Stimulated activated CD4-positive, alpha-beta T cell treated with anti-CD3 and anti-CD28 coated beads, Interleukin-15, amount 100 ng/mL, for 48 hours (primary cell): ENCODE measurements at regions not wholly inside any gene's neighbourhood (a gene's known extent, or its start where the extent isn't known, plus 50 kb on each side); places are given as distances from the start of the nearest gene placed in this dataset.

ENCODE experiments used
- DNase-seq, 2 donors: peaks; one replicate each; pipeline ENCODE4 v3.0.0-alpha.2; 2020; ENCODE audit warnings: low read depth in 2 of 2

- no peak for DNase-seq
Observed at GRCh38 chr3:72568083-72568482, 280.2 kb downstream of the SHQ1 start.

DNA sequence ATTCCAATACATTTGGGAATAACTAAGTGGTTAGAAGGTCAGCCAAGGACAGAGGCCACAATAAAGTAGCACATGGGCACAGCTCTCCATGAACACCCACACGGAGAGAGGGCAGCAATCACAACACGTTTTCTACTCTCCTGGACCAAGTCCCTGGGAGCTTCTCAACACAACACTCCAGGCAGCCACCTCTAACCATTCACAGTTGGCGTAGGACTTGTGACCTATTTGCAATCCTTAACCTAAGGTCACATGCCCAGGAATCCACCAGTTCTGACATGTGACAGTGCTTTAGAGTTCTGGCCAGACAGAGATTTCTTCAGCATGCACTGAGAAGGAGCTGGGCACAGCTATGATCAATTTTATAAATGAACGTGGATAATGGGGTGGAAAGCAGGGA lies 280.8 kb downstream of the SHQ1 start:
- no peak for DNase-seq

DNA sequence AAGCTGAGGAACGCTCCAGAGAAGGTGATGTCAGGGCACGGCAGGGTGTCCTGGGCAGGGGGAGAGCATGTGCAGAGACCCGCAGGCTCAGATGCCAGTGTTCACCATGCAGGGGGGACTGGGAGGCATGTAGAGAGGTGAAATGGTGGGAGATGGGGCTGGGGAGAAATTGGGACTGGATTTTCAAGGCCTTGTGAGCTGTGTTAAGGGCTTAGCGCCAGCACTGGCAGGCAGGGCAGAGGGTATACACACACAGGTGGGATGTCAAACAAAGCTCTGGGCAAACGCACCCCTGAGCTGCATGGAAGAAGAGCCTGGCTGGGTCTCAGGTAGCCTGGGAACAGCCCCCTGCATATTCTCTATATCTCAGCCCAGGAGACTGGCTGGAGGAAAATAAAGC lies 282.7 kb downstream of the SHQ1 start:
- no peak for DNase-seq

DNA sequence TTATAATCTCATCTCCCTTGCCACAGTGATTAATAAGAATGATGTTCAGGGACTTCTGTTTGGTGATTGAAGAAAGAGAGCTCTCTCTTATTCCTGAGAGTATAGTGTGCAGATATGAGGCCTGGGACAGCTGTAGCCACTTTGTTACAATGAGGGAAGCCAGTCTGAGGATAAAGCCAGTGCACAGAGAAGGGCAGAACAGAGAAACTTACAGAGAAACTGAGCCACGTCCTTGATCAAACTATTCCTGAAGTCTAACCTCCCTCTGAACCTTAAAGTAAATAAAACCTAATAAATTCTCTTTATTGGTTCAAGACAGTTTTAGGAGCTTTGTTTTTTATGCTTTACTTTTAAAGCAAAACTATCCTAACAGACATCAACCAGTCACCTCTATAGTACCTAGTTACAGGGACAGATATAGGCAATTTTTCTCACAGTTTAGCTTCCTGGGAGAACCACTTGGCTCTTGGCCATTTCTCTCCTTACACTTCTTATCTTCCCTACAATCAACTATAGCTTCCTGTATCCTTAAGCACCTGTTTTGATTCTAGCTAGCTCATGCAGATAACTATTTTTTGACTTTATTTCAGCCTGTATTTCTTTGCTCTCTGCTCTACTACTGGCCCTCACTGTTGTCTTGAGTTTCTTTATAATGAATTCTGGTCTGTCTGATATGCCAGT lies 284.4 kb downstream of the SHQ1 start:
- DNase-seq = no peak

DNA sequence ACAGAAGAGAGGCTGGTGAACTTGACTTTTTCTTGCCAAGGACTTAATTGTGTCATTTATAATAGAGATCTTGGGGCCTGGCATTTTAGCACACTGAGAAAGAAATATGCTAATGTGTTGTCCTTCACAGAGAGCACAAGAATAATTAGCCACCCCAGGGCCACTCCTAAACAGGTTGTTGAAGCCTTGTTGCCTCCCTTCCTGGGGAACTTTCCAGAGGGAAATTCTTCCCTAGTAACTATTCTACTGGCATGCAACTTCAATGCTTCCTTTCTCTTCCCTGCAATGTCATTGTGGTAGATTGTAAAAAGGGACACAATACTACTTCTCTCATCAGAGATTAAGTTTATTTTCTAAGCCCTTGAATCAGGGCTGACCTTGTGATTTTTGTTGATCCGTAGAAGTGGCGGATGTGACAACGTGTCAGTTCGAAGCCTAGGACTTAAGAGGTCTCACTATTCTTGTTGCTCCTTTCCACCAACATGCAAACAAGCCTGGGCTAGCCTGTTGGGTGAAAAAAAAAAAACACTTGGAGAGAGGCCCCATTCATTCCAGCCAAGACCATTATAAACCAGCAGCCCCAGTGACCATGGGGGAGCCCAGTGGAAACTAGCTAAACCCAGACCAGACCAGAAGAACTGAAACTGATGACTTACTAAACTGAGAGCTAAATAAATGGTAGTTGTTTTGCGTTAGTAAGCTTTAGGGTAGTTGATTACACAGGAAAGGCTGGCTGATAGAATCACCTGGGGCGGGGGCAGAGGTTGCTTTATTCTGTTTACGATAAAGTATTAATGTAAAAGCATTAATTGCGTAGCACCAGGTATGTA lies 287.2 kb downstream of the SHQ1 start:
- no peak for DNase-seq

- no peak for DNase-seq
Observed at GRCh38 chr3:72559385-72559784, 288.9 kb downstream of the SHQ1 start.

DNA sequence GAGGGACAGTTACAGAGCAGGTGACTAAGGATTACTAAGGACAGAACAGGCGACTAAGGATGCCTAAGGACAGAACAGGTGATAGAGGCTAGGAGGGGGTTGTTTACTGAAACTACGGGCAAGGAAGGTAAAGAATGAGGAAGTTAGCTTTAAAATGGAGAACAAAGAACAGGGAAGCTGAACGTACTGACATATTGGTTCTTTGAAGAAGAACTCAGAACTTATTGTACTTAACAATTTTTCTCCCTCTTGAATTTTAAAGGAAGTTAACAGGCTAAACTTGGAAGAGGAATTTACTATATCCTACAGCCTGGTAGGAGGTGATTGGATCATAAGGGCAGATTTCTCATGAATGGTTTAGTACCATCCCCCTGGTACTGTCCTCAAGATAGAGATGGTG lies 290.2 kb downstream of the SHQ1 start:
- DNase-seq = no peak

- no peak for DNase-seq
Observed at GRCh38 chr3:72555714-72556113, 292.5 kb downstream of the SHQ1 start.

GRCh38 chr3:72554689-72555088 lies 293.6 kb downstream of the SHQ1 start:
- DNase-seq = no peak

GRCh38 chr3:72553298-72553697 lies 294.9 kb downstream of the SHQ1 start:
- DNase-seq = no peak

DNA sequence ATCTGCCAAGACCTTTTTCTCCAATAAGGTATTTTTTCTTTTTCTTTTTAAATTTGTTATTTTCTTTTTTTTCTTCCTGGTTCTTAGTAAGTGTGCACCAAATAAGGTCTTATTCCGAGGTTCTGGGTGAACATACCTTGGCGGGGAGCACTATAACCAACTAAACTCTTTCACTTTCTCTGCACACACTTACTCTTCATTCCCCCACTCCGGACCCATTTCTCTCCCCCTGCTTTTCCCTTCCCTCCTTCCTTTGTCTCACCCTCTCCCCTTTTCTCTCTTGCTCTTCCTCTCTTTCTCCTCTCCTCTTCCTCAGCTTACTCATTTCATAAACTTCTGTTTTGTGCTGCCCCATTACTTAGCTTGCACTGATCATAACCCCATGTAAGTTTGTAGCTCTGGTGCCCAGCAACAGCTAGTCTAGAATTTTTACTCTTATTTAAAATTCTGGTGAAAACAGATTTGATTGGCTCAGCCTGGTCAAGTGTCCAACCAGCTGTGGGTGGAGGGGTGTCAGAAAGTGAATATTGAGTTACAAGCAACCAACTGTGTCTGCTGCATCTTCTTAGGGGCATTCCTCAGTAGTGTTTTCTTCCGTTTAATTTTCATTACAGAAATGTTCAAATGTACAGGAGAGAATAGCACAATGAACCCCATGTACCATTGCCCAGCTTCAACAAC lies 297.5 kb downstream of the SHQ1 start:
- no peak for DNase-seq

DNA sequence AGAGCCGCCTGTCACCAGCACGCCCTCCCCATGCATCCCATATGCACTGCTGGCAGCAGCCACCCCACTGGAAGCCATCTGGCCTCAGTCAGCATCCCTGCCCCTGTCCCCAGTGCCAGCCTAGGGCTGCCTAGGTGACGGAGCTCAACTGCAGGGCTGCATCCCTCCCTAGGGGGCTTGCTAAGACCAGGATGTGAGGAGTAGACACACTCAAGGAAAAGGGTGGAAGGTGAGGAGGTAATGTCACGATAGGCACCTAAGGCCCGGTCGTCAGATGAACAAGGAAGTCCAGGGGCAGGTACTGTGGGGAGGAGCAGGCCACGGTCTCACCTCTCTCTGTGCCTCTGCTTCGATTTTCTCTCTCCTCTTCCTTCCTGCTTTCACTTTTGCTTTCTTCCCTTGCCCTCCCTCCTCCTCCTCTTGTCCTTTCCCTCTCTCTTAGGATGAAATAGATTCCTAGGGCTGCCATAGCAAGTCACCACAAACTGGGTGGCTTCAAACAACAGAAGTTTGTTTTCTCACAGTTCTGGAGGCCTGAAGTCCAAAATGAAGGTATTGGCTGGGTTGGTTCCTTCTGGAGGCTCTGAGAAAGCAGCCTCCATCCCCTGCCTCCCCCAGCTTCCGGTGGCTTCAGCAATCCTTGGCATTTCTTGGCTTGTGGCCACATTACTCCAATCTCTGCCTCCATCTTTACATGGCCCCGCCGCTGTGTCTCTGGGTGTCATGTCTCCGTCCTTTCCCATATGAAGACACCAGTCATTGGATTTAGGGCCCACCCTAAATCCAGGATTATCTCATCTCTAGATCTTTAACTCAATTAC lies 298.3 kb downstream of the SHQ1 start:
- DNase-seq = no peak

DNA sequence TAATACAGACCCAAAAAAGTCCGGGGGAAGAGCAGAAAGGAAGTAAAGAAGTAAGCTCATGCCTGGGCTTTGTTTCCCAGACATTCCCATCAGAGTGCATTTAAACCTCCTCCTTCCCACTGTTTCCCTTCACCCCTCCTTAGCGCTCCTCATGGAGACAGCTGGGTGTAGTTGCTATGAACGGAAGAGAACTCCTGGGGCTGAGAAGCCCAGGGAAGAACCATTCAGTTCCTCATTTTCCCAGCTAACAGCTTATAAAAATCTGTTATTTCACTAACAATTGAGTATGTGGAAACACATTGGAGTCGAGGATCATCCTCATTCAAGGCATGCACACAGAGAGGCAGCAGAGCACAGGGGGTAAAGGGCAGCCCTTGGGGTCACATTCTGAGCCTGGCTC lies 299.3 kb downstream of the SHQ1 start:
- DNase-seq = no peak

DNA sequence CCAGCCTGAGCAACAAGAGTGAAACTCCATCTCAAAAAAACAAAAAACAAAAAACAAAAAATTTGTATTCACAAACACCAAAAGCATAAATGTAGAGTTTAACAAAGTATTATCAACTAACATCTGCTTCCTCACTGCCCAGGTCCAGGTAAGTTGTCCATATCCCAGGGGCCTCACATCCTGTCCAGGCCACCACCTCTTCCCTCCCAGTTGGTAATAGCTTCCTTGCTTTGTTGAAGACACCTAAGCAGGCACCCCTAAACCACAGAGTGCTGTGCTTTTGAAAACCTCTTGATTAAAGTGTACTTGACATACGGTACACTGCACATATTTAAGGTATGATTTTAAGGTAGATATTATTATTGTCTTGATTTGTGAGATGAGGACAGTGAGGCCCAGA lies 299.8 kb downstream of the SHQ1 start:
- DNase-seq = no peak

- DNase-seq = no peak
Observed at GRCh38 chr3:72547183-72547582, 301.1 kb downstream of the SHQ1 start.

DNA sequence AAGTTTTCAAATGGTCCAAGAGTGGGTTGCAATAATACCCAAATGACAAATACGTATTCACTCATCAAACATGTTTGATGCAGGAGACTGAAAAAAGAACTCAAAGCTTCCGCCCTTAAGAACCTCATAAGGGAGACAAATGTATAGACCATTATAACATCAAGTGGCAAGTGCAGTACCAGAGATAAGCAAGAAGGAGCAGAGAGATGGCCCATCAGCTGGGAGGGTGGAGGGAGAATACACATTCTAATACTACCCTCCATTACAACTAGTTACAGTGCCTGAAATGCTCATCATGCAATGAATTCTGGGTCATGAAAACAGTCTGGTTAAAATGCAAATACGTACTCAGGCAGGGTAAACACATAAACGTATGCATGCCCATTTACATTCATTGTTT lies 304.0 kb downstream of the SHQ1 start:
- no peak for DNase-seq

DNA sequence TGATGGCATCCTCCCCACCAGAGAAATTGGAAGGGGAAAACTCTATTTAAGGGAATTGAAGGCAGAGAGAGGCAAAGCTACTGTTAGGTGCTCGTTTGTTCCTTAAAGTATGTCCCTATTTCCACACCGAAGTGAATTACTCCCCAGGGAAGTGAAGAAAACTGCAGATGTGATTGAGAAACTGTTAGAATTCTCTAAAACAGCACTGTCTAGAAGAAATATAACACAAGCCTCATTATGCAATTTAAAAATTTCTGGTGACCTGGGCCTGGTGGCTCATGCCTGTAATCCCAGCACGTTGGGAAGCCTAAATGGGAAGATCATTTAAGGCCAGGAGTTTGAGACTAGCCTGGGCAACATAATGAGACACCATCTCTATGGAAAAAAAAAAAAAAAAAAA lies 305.0 kb downstream of the SHQ1 start:
- no peak for DNase-seq

GRCh38 chr3:72542781-72543180 lies 305.5 kb downstream of the SHQ1 start:
- no peak for DNase-seq

- no peak for DNase-seq
Observed at GRCh38 chr3:72539856-72540255, 308.4 kb downstream of the SHQ1 start.

GRCh38 chr3:72538070-72538745 lies 310.0 kb downstream of the SHQ1 start:
- DNase-seq = peak; percentile 8 to 16

DNA sequence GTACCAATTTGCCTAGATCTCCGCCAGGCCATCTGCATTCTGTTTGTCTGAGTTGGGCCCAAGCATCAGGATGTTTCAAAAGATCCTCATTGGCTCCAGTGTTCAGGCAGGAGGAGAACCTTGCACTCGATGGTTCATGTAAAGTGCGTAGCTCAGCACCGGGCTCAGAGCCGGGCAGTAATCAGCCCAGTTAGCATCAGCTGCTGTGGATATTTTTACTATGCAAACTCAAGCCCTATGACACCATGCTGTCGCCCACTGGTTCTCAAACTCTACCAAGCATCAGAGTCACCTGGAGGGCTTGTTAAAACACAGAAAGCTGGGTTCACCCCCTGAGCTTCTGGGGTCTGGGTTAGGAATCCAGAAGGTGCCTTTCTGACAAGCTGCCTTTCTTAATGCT lies 310.8 kb downstream of the SHQ1 start:
- DNase-seq = no peak
